ENCODE measurements at regions not wholly inside any gene's neighbourhood (a gene's known extent, or its start where the extent isn't known, plus 50 kb on each side); places are given as distances from the start of the nearest gene placed in this dataset.

GRCh38 chr7:1292972-1293830 is 60.5 kb downstream of the UNCX start:
- Histone ChIP-seq H3K36me3 (no peaks in the 10 kb centered on the region), H3K4me1 (ENCODE audit: low read depth) (peaks cover 6% of the 10 kb centered on the region), H3K27me3 (no peaks in the 10 kb centered on the region), H3K27ac (no peak overlapping the region), H3K9me3 (ENCODE audit: low read depth) (no peaks in the 10 kb centered on the region), H3K4me3 (no peak overlapping the region)
- no peak for DNase-seq (ENCODE audit: low read depth in 1 of 2, low spot score in 1 of 2)
- TF ChIP-seq CTCF (IDR thresholded peaks at IDR 0.05; ENCODE audit: low read depth, low read length), result no peak

GRCh38 chr7:1293950-1294411 is 61.3 kb downstream of the UNCX start:
- Histone ChIP-seq H3K36me3 (no peaks in the 10 kb centered on the region), H3K4me3 (no peak overlapping the region), H3K4me1 (ENCODE audit: low read depth) (peaks cover 5% of the 10 kb centered on the region), H3K9me3 (ENCODE audit: low read depth) (no peaks in the 10 kb centered on the region), H3K27me3 (no peaks in the 10 kb centered on the region), H3K27ac (no peak overlapping the region)
- no peak for DNase-seq (ENCODE audit: low read depth in 1 of 2, low spot score in 1 of 2)
- no peak for TF ChIP-seq CTCF (IDR thresholded peaks at IDR 0.05; ENCODE audit: low read depth, low read length)

GRCh38 chr7:1295776-1296355 is 63.2 kb downstream of the UNCX start:
- no peaks in the 10 kb centered on the region for H3K36me3 ChIP-seq
- no peaks in the 10 kb centered on the region for H3K27me3 ChIP-seq
- no peak overlapping the region for H3K27ac ChIP-seq
- no peak for TF ChIP-seq CTCF (IDR thresholded peaks at IDR 0.05; ENCODE audit: low read depth, low read length)
- no peak overlapping the region for H3K4me3 ChIP-seq
- H3K4me1 ChIP-seq (ENCODE audit: low read depth), result peaks cover 5% of the 10 kb centered on the region
- no peak for DNase-seq (ENCODE audit: low read depth in 1 of 2, low spot score in 1 of 2)
- H3K9me3 ChIP-seq (ENCODE audit: low read depth), result no peaks in the 10 kb centered on the region

- no peak for DNase-seq (ENCODE audit: low read depth in 1 of 2, low spot score in 1 of 2)
- Histone ChIP-seq H3K27me3 (no peaks in the 10 kb centered on the region), H3K4me3 (no peak overlapping the region), H3K4me1 (ENCODE audit: low read depth) (peaks cover 10% of the 10 kb centered on the region), H3K27ac (no peak overlapping the region), H3K9me3 (ENCODE audit: low read depth) (no peaks in the 10 kb centered on the region), H3K36me3 (no peaks in the 10 kb centered on the region)
- TF ChIP-seq CTCF (IDR thresholded peaks at IDR 0.05; ENCODE audit: low read depth, low read length), result no peak
These were observed 63.8 kb downstream of the UNCX start for GRCh38 chr7:1296356-1296981.

- DNase-seq (ENCODE audit: low read depth in 1 of 2, low spot score in 1 of 2), result no peak
- no peak overlapping the region for H3K4me3 ChIP-seq
- no peaks in the 10 kb centered on the region for H3K27me3 ChIP-seq
- no peak for TF ChIP-seq CTCF (IDR thresholded peaks at IDR 0.05; ENCODE audit: low read depth, low read length)
- H3K9me3 ChIP-seq (ENCODE audit: low read depth), result no peaks in the 10 kb centered on the region
- H3K4me1 ChIP-seq (ENCODE audit: low read depth), result peaks cover 13% of the 10 kb centered on the region
- H3K36me3 ChIP-seq, result no peaks in the 10 kb centered on the region
- no peak overlapping the region for H3K27ac ChIP-seq
These were observed 64.6 kb downstream of the UNCX start for GRCh38 chr7:1297017-1297960.

Data from cardiac muscle cell (in vitro differentiated cells and primary cell).